ENCODE measurements at regions not wholly inside any gene's neighbourhood (a gene's known extent, or its start where the extent isn't known, plus 50 kb on each side); places are given as distances from the start of the nearest gene placed in this dataset.
"Not testable (repeated sequence)": the region's sequence is repeated elsewhere in the genome, so short reads cannot be mapped to it uniquely, and the experiment has no call there.

DNA sequence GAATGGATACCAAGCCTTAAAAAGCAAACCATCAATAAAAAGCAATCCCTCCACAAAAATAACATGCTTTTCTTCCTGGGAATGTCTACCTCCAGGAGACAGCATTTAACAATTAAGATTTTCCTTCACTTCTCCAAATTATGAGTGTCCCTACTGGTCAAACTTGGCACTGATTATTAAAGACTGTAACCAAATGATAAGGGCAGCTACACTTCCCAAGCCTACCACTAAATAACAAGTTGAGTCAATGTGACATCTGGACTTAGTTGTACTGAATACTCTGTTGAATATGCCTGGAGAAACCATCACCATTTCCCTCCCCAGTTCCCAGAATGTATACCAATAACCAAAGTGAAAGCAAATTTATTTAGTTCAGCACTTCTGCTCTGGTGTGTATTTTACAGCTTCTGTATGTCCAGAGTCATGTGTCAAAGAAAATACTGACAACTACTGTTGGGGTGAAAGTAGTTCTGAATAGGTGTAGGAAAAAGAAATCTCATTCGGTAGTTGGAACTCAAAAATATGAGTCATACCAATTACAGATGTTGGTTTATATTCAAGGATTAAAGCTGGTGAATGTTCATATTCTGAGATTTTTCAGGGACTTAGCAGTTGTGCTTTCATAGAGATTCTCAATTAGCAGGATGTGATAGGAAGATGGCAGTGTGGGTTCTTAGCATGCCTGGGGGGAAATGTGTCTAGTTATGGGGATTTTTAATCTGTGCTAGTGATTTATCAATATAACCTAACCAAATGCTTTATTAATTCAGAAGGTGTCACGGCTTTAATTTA, 1291.6 kb upstream of the GYPC start:
- no peak for DNase-seq (ENCODE audit: low read depth in 3 of 3)

GRCh38 chr2:125364984-125365265, 1291.0 kb upstream of the GYPC start:
- DNase-seq (ENCODE audit: low read depth in 3 of 3): no peak

DNA sequence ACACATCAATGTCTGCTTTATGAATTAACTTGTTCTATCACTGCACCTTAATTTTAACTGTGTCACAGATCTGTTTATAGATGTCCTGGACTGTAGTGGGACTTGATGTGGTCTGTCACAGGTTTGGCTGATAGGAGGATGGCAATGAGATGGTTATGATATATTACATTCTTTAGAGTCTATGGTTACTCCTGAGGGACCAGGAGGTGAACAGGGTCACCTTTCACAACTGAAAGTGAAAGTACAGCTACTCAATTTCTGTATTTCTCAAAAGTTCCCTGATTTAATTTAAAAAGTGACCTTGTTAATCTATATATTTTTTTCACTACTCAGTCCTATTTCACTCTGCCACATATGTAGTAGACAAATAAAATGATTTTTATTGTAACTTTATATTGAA, 1284.1 kb upstream of the GYPC start:
- DNase-seq (ENCODE audit: low read depth in 3 of 3): no peak

GRCh38 chr2:125373293-125373692, 1282.7 kb upstream of the GYPC start:
- DNase-seq (ENCODE audit: low read depth in 3 of 3): no peak

DNA sequence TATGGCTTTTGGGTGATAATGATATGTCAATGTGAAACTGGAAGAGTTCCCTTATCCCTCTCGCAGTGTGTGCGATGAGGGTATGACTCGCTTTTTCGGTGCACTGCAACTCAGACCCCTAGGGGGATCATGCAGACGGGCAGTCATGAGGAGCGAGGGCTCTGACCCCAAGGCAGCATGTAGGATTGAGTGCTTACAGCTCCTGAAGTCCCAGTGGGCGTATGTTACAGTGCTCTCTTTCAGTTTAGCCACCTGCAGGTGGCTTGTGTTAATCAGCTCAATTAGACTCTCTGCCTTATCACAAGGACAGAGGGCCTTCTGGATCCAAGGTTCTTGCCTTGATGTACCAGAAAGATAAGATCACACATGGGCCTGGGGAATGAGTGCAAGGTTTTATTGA, 1269.9 kb upstream of the GYPC start:
- DNase-seq (ENCODE audit: low read depth in 3 of 3): no peak

GRCh38 chr2:125397535-125398251, 1258.3 kb upstream of the GYPC start:
- DNase-seq (ENCODE audit: low read depth in 3 of 3): no peak

- DNase-seq (ENCODE audit: low read depth in 3 of 3): no peak
Measured at GRCh38 chr2:125398738-125399524, 1257.0 kb upstream of the GYPC start.

GRCh38 chr2:125405816-125406215, 1250.1 kb upstream of the GYPC start:
- no peak for DNase-seq (ENCODE audit: low read depth in 3 of 3)

DNA sequence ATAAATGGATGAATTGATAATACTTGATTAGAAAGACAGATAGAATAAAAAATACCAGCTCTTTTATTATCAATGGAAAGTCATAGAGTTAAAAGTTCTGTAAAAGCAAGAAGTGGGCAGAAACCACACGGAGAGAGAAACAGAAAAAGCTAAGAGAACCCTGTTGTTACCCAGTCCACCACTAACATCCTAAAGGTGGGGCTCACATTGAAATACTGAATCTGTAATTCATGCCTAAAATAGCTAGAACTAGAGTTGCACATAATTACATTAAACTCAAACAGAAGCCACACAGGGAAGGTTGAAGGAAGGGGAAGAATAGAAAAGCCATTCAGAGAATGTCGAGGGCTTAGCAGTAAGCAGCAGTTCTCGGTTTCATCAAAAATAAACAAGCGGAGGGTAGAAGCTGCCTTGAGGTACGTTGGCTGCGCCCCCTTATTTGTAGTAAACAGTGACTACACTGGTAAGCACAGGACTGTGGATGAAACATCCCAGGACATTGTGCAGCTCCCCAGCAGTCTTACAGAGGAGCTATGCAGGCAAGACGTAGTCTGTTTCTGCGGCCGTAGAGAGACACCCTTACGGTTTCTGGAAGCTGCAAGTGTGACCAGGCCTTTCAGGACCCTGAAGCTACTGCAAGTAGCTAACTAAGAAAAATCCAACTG, 1247.0 kb upstream of the GYPC start:
- no peak for DNase-seq (ENCODE audit: low read depth in 3 of 3)

GRCh38 chr2:125418483-125418882, 1237.5 kb upstream of the GYPC start:
- no peak for DNase-seq (ENCODE audit: low read depth in 3 of 3)

GRCh38 chr2:125422198-125422770, 1233.7 kb upstream of the GYPC start:
- not testable (repeated sequence) for DNase-seq (ENCODE audit: low read depth in 3 of 3)

- no peak for DNase-seq (ENCODE audit: low read depth in 3 of 3)
Measured at GRCh38 chr2:125424266-125424785, 1231.6 kb upstream of the GYPC start.

DNA sequence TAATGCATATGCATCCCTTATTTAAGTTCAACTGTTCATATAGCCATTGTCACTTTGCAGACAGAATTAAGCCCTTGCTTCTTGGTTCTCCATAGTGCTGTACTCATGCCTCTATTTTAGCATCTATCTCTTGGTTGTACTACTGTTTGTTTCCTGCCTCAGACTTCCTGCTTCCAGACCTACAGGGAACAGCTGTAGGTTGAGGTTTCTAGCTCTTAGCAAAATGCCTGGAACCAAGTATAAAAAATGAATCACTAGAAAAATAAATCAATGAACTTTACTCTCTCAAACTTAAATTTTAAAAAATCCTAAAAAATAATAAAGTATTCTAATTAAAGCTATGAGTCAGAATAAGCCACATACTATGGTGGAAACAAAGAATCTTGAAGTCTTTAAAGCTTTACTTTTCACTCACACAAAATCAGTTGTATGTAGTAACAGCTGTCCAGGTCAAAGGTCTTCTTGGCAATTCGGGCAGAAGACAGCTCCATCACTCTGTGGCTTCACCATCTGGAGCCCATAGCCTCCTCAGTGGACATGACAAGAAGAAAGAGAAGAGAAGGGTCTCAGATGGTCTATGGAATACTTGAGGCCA, 1228.1 kb upstream of the GYPC start:
- no peak for DNase-seq (ENCODE audit: low read depth in 3 of 3)

- no peak for DNase-seq (ENCODE audit: low read depth in 3 of 3)
Measured at GRCh38 chr2:125444106-125444505, 1211.9 kb upstream of the GYPC start.

GRCh38 chr2:125445495-125445894, 1210.5 kb upstream of the GYPC start:
- no peak for DNase-seq (ENCODE audit: low read depth in 3 of 3)

- DNase-seq (ENCODE audit: low read depth in 3 of 3): no peak
Measured at GRCh38 chr2:125450092-125450491, 1205.9 kb upstream of the GYPC start.

DNA sequence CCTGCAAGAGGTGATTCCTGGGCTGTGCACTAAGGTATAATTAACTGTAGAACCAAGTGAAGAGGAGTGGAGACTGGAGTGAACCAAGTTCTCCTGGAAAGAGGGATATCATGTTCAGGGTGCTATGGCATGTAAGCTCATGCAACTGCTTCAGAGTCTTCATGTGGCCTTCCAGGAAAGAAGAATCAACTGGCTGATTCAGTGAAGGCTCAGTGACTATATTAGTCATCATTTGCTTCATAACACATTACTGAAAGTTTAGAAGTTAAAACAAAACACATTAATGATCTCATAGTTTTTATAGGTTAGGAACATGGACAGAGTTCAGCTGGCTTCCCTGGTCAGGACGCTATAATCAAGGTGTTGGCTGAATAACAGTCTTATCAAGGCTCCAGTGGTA, 1200.8 kb upstream of the GYPC start:
- no peak for DNase-seq (ENCODE audit: low read depth in 3 of 3)

GRCh38 chr2:125456693-125457363, 1199.1 kb upstream of the GYPC start:
- DNase-seq (ENCODE audit: low read depth in 3 of 3): no peak

GRCh38 chr2:125471963-125472362, 1184.0 kb upstream of the GYPC start:
- no peak for DNase-seq (ENCODE audit: low read depth in 3 of 3)

GRCh38 chr2:125479143-125479636, 1176.8 kb upstream of the GYPC start:
- no peak for DNase-seq (ENCODE audit: low read depth in 3 of 3)
